Choroid plexus epithelial cell (primary cell): ENCODE measurements at regions not wholly inside any gene's neighbourhood (a gene's known extent, or its start where the extent isn't known, plus 50 kb on each side); places are given as distances from the start of the nearest gene placed in this dataset.

ENCODE experiments used
- DNase-seq: peaks from one replicate; pipeline ENCODE4 v3.0.0-alpha.2; 2010; ENCODE audit warnings: low read depth
- H3K4me3 ChIP-seq: 2 replicates; pipeline ENCODE4 v1.5.1; 2011; ENCODE audit warnings: low read depth, mild to moderate bottlenecking, control low read depth, low read length, moderate library complexity
- TF ChIP-seq, protein P1 (sequence below): conservative IDR thresholded peaks from 2 replicates; pipeline ENCODE4 v1.5.1; 2011; ENCODE audit warnings: low read depth, mild to moderate bottlenecking, control low read depth, inconsistent platforms, low read length, moderate library complexity

DNA sequence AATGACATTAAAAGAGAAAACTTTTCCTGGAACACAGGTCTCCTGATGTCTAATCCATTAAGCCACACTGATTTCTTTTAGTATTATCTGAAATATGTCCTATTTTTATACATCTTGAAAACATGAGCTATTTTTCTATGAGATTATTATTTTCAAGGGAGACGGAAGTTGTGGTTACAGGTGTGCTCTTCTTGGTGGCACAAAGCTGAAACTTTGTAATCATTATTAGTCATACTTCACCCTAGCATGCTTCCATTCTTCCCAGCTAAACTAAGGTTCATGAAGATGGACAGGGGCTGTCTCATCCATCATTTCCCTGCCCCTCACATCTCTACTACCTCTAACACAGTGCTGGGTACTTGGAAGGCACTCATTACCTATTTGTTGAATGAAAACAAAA is 85.6 kb upstream of the POU1F1 start:
- DNase-seq = no peak
- TF ChIP-seq, protein P1, sequence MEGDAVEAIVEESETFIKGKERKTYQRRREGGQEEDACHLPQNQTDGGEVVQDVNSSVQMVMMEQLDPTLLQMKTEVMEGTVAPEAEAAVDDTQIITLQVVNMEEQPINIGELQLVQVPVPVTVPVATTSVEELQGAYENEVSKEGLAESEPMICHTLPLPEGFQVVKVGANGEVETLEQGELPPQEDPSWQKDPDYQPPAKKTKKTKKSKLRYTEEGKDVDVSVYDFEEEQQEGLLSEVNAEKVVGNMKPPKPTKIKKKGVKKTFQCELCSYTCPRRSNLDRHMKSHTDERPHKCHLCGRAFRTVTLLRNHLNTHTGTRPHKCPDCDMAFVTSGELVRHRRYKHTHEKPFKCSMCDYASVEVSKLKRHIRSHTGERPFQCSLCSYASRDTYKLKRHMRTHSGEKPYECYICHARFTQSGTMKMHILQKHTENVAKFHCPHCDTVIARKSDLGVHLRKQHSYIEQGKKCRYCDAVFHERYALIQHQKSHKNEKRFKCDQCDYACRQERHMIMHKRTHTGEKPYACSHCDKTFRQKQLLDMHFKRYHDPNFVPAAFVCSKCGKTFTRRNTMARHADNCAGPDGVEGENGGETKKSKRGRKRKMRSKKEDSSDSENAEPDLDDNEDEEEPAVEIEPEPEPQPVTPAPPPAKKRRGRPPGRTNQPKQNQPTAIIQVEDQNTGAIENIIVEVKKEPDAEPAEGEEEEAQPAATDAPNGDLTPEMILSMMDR = no peak
- no peak overlapping the region for H3K4me3 ChIP-seq

DNA sequence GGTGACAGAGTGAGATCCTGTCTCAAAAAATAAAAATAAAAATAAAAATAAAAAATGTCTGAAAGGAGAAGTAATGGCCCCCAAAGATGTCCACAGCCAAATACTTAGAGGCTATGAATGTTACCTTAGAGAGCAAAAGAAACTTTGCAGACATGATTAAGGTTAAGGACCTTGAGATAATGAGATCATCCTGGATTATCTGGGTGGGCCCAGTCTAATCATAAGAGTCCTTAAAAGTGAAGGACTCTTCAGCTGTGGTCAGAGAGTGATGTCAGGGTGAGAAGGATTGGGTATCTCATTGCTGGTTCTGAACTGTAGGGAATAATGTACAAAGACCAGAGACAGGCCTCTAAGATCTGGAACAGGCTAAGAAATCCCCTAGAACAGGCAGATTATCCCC is 84.9 kb upstream of the POU1F1 start:
- TF ChIP-seq, protein P1 = no peak
- H3K4me3 ChIP-seq = no peak overlapping the region
- no peak for DNase-seq

DNA sequence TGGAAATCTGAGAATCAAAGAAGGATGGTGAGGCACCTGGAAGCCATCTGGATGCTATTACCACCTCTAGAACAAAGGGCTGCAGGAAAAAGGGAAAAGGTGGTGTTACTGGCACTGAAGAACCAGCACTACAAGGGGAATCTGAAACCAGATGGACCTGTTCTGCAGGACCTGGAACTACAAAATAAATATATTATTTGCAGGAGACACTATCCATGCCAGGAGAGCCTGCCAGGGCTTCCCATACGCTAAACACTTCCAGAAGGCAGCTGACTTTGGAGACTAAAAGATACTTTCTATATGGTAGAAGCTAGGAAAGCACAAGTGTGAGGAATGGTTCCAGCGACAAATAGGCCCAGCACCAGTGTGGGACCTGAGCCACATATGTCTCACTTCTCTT is 83.4 kb upstream of the POU1F1 start:
- TF ChIP-seq, protein P1 = no peak
- DNase-seq = no peak
- H3K4me3 ChIP-seq = no peak overlapping the region

DNA sequence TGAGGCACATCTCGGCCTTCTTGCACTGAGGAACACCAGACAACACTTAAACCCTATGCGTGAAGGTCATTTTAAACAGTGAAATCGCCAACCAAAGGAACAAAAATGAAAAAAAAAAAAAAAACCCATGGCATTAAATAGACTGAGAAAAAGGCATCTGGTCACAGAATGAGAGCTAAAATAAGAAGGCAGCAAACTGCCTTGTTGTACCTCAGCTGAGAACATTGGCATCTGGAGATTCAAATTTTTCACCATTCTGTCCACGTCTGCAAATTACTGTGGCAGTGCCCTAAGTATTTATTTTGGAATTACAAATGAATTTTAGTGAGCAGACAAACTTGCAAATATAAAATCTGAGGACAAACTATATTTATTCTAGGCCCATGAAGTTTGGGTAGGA is 82.6 kb upstream of the POU1F1 start:
- no peak overlapping the region for H3K4me3 ChIP-seq
- no peak for DNase-seq
- TF ChIP-seq, protein P1 = no peak

GRCh38 chr3:87358066-87358465 is 81.7 kb upstream of the POU1F1 start:
- TF ChIP-seq, protein P1 = no peak
- DNase-seq = no peak

GRCh38 chr3:87354398-87354797 is 78.0 kb upstream of the POU1F1 start:
- no peak overlapping the region for H3K4me3 ChIP-seq
- TF ChIP-seq, protein P1 = no peak
- no peak for DNase-seq

More at GRCh38 chr3:87358066-87358465, 81.7 kb upstream of the POU1F1 start:
- H3K4me3 ChIP-seq = no peak overlapping the region

DNA sequence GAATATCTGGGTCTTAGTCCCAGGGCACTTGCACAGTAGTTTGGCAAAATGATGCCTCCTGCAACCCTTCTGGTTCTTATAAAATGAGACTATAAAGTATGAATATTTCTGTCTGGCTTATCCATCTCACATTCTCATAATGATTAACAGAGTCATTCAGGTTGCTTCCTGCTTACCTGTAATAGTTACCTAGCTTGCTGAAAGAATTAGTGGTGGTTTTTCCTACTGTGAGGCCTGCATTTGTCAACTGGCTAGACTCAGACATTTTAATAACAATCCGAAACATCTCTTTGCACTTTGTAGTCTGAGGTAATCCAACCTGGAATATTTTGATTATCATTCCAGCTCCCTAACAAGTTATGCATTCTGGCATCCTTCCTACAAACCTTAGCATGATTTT is 75.6 kb upstream of the POU1F1 start:
- no peak for DNase-seq
- TF ChIP-seq, protein P1 = no peak
- no peak overlapping the region for H3K4me3 ChIP-seq
